ENCODE measurements at regions not wholly inside any gene's neighbourhood (a gene's known extent, or its start where the extent isn't known, plus 50 kb on each side); places are given as distances from the start of the nearest gene placed in this dataset.

- no peak overlapping the region for H3K4me3 ChIP-seq (ENCODE audit: low read depth, low read length)
- no peak overlapping the region for H3K23ac ChIP-seq (ENCODE audit: low read length)
- no peak overlapping the region for H4K91ac ChIP-seq (ENCODE audit: low read depth, low read length)
- H2BK5ac ChIP-seq (ENCODE audit: low read depth, low read length, poor library complexity), result no peak overlapping the region
- no peak overlapping the region for H4K12ac ChIP-seq (ENCODE audit: low read depth, low read length)
- H3K9me3 ChIP-seq (ENCODE audit: insufficient read depth, low read depth, low read length), result no peaks in the 10 kb centered on the region
- no peak for DNase-seq
- H3K4me2 ChIP-seq (ENCODE audit: low read length), result no peak overlapping the region
- H3K36me3 ChIP-seq (ENCODE audit: control insufficient read depth in 1 of 2, insufficient read depth in 2 of 2, low read length in 2 of 2), result no peaks in the 10 kb centered on the region
- no peak overlapping the region for H3K4ac ChIP-seq (ENCODE audit: low read depth, low read length)
- no peaks in the 10 kb centered on the region for H3K4me1 ChIP-seq (ENCODE audit: control insufficient read depth in 1 of 2, insufficient read depth in 2 of 2, low read length in 2 of 2)
- no peak overlapping the region for H2AK5ac ChIP-seq (ENCODE audit: low read length)
- no CpG with 5 or more reads among the region's 1 CpG for WGBS (ENCODE audit: extremely low coverage, insufficient coverage, insufficient read length)
- H2BK120ac ChIP-seq (ENCODE audit: insufficient read depth, low read length, poor library complexity), result no peak overlapping the region
- H4K8ac ChIP-seq (ENCODE audit: low read depth, low read length), result no peak overlapping the region
- no peak overlapping the region for H3K27ac ChIP-seq (ENCODE audit: low read depth, low read length)
- H3K27me3 ChIP-seq (ENCODE audit: insufficient read depth, low read length), result no peaks in the 10 kb centered on the region
- H3K79me1 ChIP-seq (ENCODE audit: low read length), result no peaks in the 10 kb centered on the region
- no peaks in the 10 kb centered on the region for H3K79me2 ChIP-seq (ENCODE audit: control insufficient read depth, insufficient read depth, low read length, poor library complexity)
- H2BK12ac ChIP-seq (ENCODE audit: low read length), result no peak overlapping the region
- H2AFZ ChIP-seq (ENCODE audit: insufficient read depth, low read length, poor library complexity), result no peak overlapping the region
- no peak overlapping the region for H3K18ac ChIP-seq (ENCODE audit: low read length)
- no peak overlapping the region for H3K14ac ChIP-seq (ENCODE audit: low read length)
- H3K9ac ChIP-seq (ENCODE audit: low read length), result no peak overlapping the region
Observed at GRCh38 chr20:6921717-6922386, 154.4 kb downstream of the BMP2 start.

- H3K4me2 ChIP-seq (ENCODE audit: low read length), result no peak overlapping the region
- H2BK120ac ChIP-seq (ENCODE audit: insufficient read depth, low read length, poor library complexity), result no peak overlapping the region
- H3K27me3 ChIP-seq (ENCODE audit: insufficient read depth, low read length), result no peaks in the 10 kb centered on the region
- H2BK5ac ChIP-seq (ENCODE audit: low read depth, low read length, poor library complexity), result no peak overlapping the region
- H3K9ac ChIP-seq (ENCODE audit: low read length), result no peak overlapping the region
- no peaks in the 10 kb centered on the region for H3K79me2 ChIP-seq (ENCODE audit: control insufficient read depth, insufficient read depth, low read length, poor library complexity)
- no peak overlapping the region for H4K91ac ChIP-seq (ENCODE audit: low read depth, low read length)
- no peak overlapping the region for H3K14ac ChIP-seq (ENCODE audit: low read length)
- no peak overlapping the region for H4K8ac ChIP-seq (ENCODE audit: low read depth, low read length)
- no peaks in the 10 kb centered on the region for H3K4me1 ChIP-seq (ENCODE audit: control insufficient read depth in 1 of 2, insufficient read depth in 2 of 2, low read length in 2 of 2)
- H2AFZ ChIP-seq (ENCODE audit: insufficient read depth, low read length, poor library complexity), result no peak overlapping the region
- no peaks in the 10 kb centered on the region for H3K9me3 ChIP-seq (ENCODE audit: insufficient read depth, low read depth, low read length)
- H3K4me3 ChIP-seq (ENCODE audit: low read depth, low read length), result no peak overlapping the region
- no peak overlapping the region for H3K23ac ChIP-seq (ENCODE audit: low read length)
- H3K27ac ChIP-seq (ENCODE audit: low read depth, low read length), result no peak overlapping the region
- H3K4ac ChIP-seq (ENCODE audit: low read depth, low read length), result no peak overlapping the region
- DNase-seq, result no peak
- no peaks in the 10 kb centered on the region for H3K36me3 ChIP-seq (ENCODE audit: control insufficient read depth in 1 of 2, insufficient read depth in 2 of 2, low read length in 2 of 2)
- H4K12ac ChIP-seq (ENCODE audit: low read depth, low read length), result no peak overlapping the region
- no peak overlapping the region for H3K18ac ChIP-seq (ENCODE audit: low read length)
- no peaks in the 10 kb centered on the region for H3K79me1 ChIP-seq (ENCODE audit: low read length)
- no peak overlapping the region for H2BK12ac ChIP-seq (ENCODE audit: low read length)
- no peak overlapping the region for H2AK5ac ChIP-seq (ENCODE audit: low read length)
Observed at GRCh38 chr20:6924681-6925080, 157.2 kb downstream of the BMP2 start.

- no peak overlapping the region for H3K9ac ChIP-seq (ENCODE audit: low read length)
- H3K27me3 ChIP-seq (ENCODE audit: insufficient read depth, low read length), result no peaks in the 10 kb centered on the region
- H4K12ac ChIP-seq (ENCODE audit: low read depth, low read length), result no peak overlapping the region
- no peak overlapping the region for H2BK120ac ChIP-seq (ENCODE audit: insufficient read depth, low read length, poor library complexity)
- no peaks in the 10 kb centered on the region for H3K79me1 ChIP-seq (ENCODE audit: low read length)
- no peak overlapping the region for H2AK5ac ChIP-seq (ENCODE audit: low read length)
- no peak overlapping the region for H3K4me3 ChIP-seq (ENCODE audit: low read depth, low read length)
- no peak overlapping the region for H3K14ac ChIP-seq (ENCODE audit: low read length)
- H3K4ac ChIP-seq (ENCODE audit: low read depth, low read length), result no peak overlapping the region
- no peaks in the 10 kb centered on the region for H3K9me3 ChIP-seq (ENCODE audit: insufficient read depth, low read depth, low read length)
- H4K91ac ChIP-seq (ENCODE audit: low read depth, low read length), result no peak overlapping the region
- DNase-seq, result no peak
- H2BK5ac ChIP-seq (ENCODE audit: low read depth, low read length, poor library complexity), result no peak overlapping the region
- no peak overlapping the region for H3K4me2 ChIP-seq (ENCODE audit: low read length)
- no peak overlapping the region for H2AFZ ChIP-seq (ENCODE audit: insufficient read depth, low read length, poor library complexity)
- H4K8ac ChIP-seq (ENCODE audit: low read depth, low read length), result no peak overlapping the region
- H3K27ac ChIP-seq (ENCODE audit: low read depth, low read length), result no peak overlapping the region
- H2BK12ac ChIP-seq (ENCODE audit: low read length), result no peak overlapping the region
- no peaks in the 10 kb centered on the region for H3K79me2 ChIP-seq (ENCODE audit: control insufficient read depth, insufficient read depth, low read length, poor library complexity)
- no CpG with 5 or more reads among the region's 2 CpGs for WGBS (ENCODE audit: extremely low coverage, insufficient coverage, insufficient read length)
- H3K23ac ChIP-seq (ENCODE audit: low read length), result no peak overlapping the region
- no peak overlapping the region for H3K18ac ChIP-seq (ENCODE audit: low read length)
- H3K4me1 ChIP-seq (ENCODE audit: control insufficient read depth in 1 of 2, insufficient read depth in 2 of 2, low read length in 2 of 2), result no peaks in the 10 kb centered on the region
- no peaks in the 10 kb centered on the region for H3K36me3 ChIP-seq (ENCODE audit: control insufficient read depth in 1 of 2, insufficient read depth in 2 of 2, low read length in 2 of 2)
Observed at GRCh38 chr20:6925744-6926278, 158.3 kb downstream of the BMP2 start.

GRCh38 chr20:6940048-6940447 is 172.6 kb downstream of the BMP2 start:
- Histone ChIP-seq H3K27me3 (ENCODE audit: insufficient read depth, low read length) (no peaks in the 10 kb centered on the region), H4K8ac (ENCODE audit: low read depth, low read length) (no peak overlapping the region), H3K4me3 (ENCODE audit: low read depth, low read length) (no peak overlapping the region), H3K9me3 (ENCODE audit: insufficient read depth, low read depth, low read length) (no peaks in the 10 kb centered on the region), H3K27ac (ENCODE audit: low read depth, low read length) (no peak overlapping the region), H3K4ac (ENCODE audit: low read depth, low read length) (no peak overlapping the region), H4K12ac (ENCODE audit: low read depth, low read length) (no peak overlapping the region), H4K91ac (ENCODE audit: low read depth, low read length) (no peak overlapping the region), H2BK5ac (ENCODE audit: low read depth, low read length, poor library complexity) (no peak overlapping the region), H3K18ac (ENCODE audit: low read length) (no peak overlapping the region), H2AK5ac (ENCODE audit: low read length) (no peak overlapping the region), H3K23ac (ENCODE audit: low read length) (no peak overlapping the region), H3K4me1 (ENCODE audit: control insufficient read depth in 1 of 2, insufficient read depth in 2 of 2, low read length in 2 of 2) (no peaks in the 10 kb centered on the region), H3K79me2 (ENCODE audit: control insufficient read depth, insufficient read depth, low read length, poor library complexity) (no peaks in the 10 kb centered on the region), H3K79me1 (ENCODE audit: low read length) (no peaks in the 10 kb centered on the region), H3K36me3 (ENCODE audit: control insufficient read depth in 1 of 2, insufficient read depth in 2 of 2, low read length in 2 of 2) (no peaks in the 10 kb centered on the region), H2BK12ac (ENCODE audit: low read length) (no peak overlapping the region), H3K9ac (ENCODE audit: low read length) (no peak overlapping the region), H3K4me2 (ENCODE audit: low read length) (no peak overlapping the region), H2BK120ac (ENCODE audit: insufficient read depth, low read length, poor library complexity) (no peak overlapping the region), H3K14ac (ENCODE audit: low read length) (no peak overlapping the region), H2AFZ (ENCODE audit: insufficient read depth, low read length, poor library complexity) (no peak overlapping the region)
- peak in 1 of 2 donors; percentile 10 for DNase-seq
- no CpG with 5 or more reads among the region's 5 CpGs for WGBS (ENCODE audit: extremely low coverage, insufficient coverage, insufficient read length)

Data from trophoblast cell (in vitro differentiated cells and primary cell).